Activated naive CD4-positive, alpha-beta T cell (primary cell): ENCODE measurements at regions not wholly inside any gene's neighbourhood (a gene's known extent, or its start where the extent isn't known, plus 50 kb on each side); places are given as distances from the start of the nearest gene placed in this dataset.

ENCODE experiments used
- DNase-seq, 4 experiments: peaks; one replicate each; lab custom pipeline; 2025; lab: John Stamatoyannopoulos, UW

DNA sequence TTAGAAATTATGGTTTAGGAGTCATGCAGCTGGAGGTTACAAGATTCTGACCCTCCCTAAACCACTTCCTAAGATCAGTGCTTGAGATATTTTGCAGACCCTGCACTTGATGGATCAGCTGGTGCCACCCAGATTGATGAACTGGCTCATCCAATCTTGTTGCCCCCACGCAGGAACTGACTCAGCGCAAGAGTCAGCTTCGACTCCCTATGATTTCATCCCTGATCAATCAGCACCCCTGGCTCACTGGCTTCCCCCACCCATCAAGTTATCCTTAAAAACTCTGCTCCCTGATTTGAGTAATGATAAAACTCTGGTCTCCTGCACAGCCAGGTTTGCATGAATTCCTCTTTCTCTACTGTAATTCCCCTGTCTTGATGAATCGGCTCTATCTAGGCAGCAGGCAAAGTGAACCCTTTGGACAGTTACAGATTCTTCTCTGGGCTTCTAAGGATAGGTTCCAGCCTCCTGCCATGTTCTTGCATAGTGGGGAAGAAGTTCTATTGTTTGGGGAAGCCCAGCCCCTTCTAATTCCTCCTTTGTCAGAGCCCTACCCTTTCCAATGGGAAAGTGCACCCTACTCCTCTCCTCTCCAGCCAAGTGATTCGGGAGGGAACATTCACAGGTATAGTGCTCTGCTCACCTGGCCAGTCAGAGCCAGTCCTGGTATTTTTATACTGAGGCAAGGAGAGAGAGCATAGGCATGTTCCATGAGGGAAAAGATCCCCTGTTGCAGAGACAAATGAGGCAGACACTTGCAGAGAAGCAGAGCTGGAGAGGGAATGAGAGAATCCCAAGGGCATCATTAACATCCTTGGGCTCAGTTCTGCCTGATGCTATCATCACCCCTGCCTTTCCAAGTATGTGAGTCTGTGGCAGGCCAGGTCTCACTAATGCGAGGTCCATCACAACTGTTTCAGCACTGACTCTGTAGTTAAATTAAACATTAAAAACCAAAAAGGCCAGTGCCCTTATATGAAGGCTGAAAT lies 224.4 kb upstream of the GALNT17 start:
- DNase-seq, result no peak

DNA sequence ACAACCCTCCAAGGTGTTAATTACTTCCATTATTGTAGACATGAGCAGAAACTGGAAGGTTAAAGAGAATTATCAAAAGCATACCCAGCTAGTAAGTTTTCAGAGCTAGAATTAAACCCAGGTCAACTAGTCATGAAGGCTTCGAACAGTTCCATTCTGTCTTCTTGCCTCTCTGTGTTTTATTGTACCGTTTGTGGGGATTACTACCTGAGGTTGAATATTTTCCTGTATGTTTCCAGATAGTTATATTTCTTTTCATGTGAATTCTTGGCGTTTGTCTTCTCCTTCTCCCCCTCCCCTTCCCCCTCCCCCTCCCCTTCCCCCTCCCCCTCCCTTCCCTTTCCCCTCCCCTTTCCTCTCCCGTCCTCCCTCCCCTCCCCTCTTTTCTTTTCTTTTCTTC lies 218.0 kb upstream of the GALNT17 start:
- no peak for DNase-seq

DNA sequence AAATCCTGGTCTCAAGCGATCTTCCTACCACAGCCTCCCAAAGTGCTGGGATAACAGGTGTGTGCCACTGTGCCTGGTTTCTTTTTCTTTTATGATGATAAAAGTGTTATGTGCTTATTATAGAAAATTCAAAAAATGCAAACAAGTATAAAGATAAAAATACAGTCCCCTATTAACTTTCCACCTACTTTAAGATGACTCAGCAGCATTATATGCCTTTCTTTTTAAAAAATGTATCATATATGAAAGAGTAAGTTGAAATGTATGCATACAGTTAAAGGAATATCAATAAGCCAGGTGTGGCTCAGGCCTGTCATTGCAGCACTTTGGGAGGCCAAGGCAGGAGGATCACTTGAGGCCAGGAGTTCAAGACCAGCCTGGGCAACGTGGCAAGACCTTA lies 216.9 kb upstream of the GALNT17 start:
- no peak for DNase-seq

DNA sequence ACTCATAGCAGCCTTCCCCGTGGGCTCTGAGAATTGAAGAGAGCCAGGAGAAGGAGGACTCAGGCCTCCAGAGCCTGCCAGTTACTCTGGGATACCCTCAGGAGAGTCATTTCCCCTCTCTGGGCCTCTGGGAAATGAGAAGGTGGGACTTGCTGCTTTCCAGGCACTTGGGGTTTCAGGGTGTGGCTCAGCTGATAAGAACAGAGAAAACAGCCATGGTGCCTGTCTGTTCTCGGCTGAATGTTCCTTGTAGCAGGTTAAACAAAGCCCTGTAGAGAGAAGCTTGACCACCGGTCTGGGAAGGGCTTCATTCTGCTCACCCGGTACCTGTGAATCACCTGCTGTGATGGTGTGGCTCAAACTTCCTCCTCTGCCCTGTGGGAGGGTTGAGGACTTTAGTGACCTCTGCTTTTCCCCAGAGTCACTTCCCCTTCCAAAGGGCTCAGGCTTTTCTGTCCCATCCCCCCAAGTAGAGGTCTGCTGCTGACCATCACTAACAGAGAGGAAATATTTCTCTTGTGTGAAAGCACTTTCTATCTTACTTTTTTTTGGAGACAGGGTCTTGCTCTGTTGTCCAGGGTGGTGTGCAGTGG lies 212.4 kb upstream of the GALNT17 start:
- no peak for DNase-seq

DNA sequence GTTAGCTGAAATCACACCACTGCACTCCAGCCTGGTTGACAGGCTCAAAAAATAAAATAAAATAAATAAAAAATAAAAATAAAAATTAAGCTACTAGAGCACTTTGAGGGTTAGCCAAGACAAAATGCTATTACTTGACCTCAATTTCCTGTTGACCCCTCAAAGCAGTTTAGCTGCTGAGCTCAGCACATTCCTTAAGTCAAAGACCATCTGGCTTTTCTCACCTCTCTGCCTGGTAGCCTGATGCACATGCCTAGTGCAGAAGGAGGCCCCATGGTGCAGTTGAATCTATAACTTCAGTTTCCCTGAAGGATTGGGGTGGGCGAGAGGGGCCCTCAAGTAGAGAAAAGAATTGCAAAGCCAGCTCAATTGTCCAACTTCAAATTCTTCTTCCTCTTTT lies 211.1 kb upstream of the GALNT17 start:
- no peak for DNase-seq

DNA sequence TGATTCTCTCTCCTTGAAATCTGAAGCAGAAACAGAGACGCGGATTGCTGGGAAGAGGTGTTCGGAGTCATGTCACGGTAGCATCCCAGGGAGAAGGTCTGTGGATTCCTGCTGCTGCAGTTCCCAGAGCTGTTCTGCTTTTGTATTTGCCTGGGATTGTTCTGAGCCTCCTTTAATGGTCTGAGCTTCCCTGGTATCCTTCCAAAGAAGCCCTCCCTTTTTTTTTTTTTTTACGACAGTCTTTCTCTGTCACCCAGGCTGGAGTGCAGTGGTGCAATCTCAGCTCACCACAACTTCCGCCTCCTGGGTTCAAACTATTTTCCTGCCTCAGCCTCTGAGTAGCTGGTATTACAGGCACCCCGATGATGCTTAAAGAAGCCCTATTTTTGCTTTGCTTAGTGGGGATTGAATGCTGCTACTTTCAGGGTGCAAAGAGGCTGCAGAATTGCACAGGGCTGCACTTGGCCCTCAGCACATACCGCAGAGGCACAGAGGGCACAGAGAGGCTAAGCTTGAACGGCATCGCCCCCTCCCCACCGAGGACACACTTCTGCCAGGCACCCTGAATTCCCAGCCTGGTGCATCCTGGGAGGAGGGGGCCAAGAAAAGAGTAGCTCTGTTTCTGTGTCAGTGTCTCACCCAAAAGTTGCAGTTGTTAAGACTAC lies 208.6 kb upstream of the GALNT17 start:
- no peak for DNase-seq

DNA sequence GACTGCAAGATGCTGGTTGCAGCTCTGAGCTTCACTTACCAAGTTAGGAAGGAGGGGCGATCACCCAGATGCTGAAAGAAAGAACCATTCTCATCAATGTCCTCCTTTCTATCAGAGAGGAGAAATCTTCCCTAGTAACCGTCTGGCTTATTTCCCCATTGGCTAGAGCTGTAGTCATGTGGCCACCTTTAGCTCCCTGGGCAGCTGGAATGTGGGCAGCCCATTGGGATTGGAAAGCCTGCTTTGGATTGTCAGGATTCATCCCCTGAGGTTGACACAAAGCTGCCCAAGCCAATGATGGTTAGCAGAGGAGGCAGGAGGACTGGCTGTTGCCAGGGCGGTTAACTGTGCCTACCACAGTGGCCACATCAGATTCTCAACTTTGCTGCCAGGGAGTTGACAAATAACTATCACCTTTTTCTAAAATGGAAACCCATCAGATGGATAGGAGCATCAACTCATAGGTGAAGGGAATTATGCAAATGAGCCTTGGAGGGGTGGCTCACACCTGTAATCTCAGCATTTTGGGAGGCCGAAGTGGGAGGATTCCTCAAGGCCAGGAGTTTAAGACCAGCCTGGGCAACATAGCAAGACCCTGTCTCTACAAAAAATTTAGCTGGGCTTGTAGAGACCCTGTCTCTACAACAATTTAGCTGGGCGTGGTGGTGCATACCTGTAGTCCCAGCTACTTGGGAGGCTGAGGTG lies 206.4 kb upstream of the GALNT17 start:
- no peak for DNase-seq

DNA sequence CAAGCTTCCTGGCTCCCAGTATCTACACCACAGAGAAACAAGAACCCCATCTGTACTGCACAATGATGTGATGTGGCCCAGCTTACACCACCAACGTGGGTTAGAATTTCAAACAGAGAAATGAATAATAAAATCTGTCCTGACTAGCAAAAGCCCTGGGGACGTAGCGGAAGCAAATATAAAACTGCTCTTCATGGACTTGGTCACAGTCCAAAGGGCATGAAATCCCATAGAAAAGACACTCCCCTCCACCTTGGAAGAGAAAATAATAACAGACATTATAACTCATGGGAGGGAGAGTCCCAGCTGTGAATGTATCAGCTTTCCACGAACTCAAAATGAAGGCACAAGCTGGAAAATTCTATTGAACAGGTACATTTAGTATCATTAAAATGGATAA lies 205.3 kb upstream of the GALNT17 start:
- DNase-seq, result no peak

DNA sequence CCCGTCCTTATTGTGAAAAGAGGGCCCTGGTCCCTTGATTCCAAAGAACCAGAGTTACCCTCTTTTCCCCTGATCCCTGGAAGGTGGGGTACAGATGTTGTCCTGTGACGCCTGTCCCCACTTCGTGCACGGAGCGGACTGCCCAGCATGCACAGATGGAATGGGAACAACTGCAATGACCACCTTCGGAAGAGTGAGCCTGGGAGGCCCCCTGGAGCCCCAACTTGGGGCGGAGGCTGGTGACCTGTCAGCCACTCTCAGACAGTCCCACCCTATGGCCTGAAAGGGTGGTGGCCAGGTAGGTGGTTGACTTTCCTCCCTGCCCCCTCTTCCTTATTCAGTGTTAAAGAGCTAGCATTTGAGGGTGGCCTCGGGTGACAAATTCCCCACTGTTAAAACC lies 196.6 kb upstream of the GALNT17 start:
- DNase-seq, result no peak

DNA sequence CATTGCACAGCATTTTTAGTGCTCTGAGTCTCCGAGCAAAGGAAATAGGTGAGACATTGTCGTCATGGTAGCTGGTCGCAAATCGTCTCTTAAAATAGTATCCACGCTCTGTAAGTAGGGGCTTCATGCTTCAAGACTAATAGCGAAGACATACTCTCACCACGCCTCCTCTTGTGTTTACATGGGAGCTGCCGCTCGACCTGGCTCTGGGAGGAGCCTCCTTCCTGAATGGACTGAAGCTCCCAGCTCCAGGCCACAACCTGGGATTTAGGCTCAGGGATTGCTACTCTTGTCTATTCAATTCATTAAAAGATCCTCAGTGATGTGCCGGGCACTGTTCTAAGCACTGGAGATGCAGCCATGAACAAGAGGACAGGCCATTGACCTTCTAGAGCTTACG lies 196.1 kb upstream of the GALNT17 start:
- no peak for DNase-seq

DNA sequence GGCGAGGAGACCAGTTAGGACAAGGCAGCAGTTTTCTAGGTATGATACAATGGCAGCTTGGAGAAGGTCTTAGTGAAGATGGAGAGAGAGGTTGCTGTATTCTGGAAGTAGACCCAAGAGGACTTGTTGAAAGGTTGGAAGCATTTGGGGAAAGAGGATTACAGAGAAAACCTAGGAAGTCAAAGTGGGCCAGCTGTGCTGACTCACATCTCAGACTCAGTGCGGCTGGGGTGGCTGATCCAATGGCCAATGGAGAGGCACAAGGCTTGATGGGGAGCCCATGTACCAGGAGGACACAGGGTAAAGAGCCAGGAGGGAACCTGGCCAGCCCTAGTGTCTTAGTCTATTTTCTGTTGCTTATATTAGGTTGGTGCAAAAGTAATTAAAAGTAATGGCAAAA lies 194.5 kb upstream of the GALNT17 start:
- no peak for DNase-seq

DNA sequence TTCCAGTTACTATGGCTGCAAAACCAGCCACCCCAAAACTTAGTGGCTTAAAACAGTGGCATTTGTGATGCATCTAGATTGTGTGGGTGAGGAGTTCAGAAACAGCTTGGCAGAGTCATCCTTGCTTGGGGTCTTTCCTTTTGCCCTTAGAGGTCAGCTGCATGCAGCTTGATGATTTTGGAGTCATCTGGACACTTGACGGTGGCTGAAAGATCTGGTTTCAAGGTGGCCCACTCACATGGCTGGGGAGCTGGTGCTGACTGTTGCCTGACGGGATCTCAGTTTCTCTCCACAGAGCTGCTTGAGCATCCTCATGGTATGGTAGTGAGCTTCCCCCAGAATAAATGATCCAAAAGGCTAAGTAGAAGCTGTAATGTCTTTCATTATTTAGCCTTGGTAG lies 191.3 kb upstream of the GALNT17 start:
- DNase-seq, result no peak

DNA sequence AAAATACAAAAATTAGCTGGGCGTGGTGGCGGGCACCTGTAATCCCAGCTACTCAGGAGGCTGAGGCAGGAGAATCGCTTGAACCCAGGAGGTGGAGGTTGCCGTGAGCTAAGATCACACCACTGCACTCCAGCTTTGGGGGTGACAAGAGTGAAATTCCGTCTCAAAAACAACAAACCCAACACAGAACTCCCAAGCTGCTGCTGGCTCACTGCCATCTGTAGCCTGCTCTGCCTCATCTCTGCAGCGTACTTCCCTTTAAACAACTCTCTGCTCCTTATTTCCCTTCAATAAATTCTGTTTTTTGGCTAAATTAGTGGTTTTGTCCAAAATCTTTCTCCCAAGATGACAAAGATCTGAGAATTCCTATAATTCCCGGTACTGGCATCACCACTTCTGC lies 189.2 kb upstream of the GALNT17 start:
- DNase-seq, result no peak

DNA sequence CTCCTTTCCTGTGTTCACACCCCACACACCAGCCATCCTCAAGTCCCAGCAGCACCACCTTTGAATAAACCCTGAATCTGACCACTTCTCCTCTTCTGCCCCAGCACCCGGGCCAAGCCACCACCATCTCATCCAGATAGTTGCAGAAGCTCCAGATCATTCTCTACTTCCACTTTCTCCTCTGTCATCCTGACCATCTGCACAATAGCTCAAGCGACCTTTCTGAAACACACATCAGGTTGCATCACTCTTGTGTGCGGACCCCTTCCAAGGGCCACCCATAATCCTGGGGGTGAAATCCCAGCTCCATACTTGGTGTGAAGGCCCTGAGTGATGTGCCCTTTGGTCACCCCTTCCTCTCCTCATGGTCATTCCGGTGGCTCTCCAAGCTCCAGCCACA lies 187.4 kb upstream of the GALNT17 start:
- DNase-seq, result no peak

DNA sequence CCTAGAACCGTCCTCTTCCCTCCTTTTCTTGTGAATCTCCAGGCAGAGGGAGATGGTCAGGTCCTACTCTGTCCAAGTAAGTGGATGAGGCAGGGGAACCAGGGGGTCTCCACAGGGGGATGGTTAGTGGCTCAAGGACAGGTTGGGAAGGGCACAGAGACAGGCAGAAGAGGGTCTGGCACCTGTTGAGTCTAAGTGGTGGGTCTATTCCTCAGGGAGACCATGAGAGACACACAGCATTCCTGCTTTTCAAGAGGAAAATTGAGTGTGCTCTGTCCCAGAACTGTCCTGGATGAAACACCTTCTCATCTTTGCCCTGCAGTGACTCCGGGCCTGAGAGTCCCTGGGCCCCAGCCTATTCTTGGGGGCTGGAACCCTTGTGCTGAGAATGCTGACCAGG lies 184.8 kb upstream of the GALNT17 start:
- no peak for DNase-seq

DNA sequence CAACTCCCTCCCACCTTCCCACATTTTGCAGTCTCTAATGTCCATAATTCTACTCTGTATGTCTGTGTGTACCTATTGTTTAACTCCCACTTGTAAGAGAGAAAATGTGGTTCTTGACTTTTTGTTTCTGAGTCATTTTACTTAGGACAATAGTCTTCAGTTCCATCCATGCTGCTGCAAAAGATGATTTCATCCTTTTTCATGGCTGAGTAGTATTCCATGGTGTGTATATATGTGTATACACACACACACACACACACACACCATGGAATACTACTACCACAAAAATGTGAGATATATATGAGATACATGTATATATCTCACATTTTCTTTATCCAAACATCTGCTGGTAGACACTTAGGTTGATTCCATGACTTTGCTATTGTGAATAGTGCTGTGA lies 182.1 kb upstream of the GALNT17 start:
- DNase-seq, result no peak

DNA sequence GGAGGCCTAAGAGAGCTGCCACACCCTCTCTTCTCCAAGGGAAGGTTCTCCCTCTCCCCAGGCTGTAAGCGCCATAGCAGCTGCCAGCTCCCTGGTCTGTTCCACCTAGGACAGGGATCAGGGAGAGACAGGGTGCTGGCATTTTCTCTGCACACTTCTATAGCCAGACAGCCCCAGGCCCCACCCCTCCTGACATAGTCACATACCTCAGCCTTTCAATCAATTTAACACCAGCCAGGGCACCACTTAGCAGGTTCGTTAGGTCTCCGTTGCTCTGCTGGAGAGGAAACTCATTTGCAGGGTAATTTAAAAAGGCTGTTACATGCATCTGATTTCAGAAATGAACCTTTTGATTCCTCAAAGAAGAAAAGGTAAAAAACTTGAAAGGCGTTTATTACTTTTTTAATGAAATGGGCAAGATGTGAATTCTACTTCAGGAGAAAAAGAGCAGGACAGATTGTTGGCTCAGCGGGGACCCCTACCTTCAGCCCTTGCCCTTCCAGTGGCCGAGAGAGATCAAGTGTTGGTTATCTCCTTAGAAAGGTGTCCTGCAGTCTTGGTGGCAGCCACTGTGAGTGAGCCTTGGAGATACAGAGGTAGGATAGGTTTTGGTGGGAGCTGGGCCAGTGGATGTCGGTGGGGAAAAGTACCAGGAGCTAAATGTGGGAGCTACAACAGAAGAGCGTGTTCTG lies 180.5 kb upstream of the GALNT17 start:
- no peak for DNase-seq

DNA sequence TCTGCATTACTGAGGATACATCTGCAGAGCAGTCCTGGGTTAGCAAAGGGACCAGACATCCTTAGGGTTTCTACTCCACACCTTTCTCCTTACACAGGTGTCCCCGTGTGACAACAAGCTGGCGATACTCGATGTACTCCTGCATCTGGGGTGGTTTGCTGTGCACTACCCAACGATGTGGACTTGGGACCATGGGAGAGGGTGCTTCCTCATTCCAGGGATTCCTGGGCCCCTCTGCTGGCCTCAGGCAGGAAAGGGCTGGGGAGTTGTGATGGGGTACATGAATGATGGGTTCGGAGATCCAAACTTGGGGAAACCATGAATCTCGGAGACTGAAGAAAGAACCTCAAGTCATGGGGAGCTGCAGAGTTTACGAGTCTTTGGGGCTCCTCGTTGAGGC lies 179.6 kb upstream of the GALNT17 start:
- DNase-seq, result no peak

DNA sequence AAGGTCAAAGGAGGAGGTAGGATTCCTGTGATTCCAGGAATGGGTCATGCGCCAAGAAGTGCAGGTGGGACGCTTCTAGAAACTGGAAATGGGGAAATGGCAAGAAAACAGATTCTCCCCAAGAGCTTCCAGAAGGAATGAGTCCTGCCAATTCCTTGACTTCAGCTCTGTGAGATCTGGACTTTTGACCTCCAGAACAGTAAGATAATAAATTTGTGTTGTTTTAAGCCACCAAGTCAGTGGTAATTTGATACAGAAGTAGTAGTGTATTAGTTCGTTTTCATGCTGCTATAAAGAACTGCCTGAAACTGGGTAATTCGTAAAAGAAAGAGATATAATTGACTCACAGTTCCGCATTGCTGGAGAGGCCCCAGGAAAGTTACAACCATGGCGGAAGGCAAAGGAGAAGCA lies 178.6 kb upstream of the GALNT17 start:
- DNase-seq, result no peak

DNA sequence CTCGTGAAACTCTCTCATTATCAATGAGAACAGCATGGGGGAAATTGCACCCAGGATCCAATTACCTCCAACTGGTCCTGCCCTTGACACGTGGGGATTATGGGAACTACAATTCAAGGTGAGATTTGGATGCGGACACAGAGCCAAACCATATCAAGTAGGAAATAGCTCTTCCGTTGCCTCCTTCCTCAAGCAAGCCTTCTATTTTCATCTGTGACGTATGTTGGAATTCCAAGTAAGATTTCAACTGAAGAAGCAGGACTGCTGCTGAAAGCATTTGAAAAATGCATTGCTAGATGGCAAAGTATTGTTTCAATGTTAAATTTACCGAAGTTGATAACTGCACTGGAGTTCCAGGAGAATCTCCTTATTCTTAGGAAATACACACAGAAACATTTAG lies 178.1 kb upstream of the GALNT17 start:
- DNase-seq, result no peak

DNA sequence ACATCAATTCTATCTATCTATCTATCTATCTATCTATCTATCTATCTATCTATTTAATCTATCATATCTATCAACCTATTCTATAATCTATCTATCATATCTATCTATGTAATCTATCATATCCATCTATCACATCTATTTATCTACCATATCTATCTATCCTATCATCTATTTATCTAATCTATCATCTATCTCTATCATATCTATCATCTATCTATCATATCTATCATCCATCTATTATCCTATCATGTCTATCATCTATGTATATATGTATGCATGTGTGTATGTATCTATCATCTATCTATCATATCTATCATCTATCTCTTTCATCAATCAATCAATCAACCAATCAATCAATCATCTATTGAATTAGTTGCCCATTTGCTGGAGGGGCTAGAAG lies 159.3 kb upstream of the GALNT17 start:
- no peak for DNase-seq

DNA sequence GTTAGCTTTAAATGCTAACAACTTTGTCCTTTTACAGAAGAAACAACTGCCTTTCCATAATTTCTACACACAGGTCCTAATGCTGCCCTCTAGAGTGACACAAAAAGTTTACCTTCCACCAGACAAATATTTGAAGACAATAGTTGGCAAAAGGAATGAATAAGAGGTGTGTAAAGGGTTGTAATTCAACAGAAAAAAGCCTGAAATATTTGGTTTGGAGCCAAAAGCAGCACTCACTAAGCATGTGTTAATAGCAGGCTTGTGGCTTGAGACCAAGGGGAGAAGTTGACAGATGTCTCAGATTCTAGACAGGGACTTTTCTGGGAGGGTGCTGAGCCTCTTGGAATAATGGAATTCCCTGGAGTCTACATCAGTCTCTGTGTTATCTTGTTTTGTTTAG lies 156.2 kb upstream of the GALNT17 start:
- no peak for DNase-seq
